GM21737 (cell line): ENCODE measurements at regions not wholly inside any gene's neighbourhood (a gene's known extent, or its start where the extent isn't known, plus 50 kb on each side); places are given as distances from the start of the nearest gene placed in this dataset.
"Not testable (repeated sequence)": the region's sequence is repeated elsewhere in the genome, so short reads cannot be mapped to it uniquely, and the experiment has no call there.

Source experiments
- ATAC-seq: cut with Tn5 transposase; IDR thresholded peaks from one replicate; pipeline ENCODE4 v1.9.1; 2021; ENCODE audit warnings: mild to moderate bottlenecking, moderate library complexity; ENCODE audit not compliant: unreplicated experiment

GRCh38 chr4:118585015-118585414 lies 100.2 kb upstream of the METTL14 start:
- no peak for ATAC-seq

GRCh38 chr4:118586357-118586790 lies 98.8 kb upstream of the METTL14 start:
- no peak for ATAC-seq

GRCh38 chr4:118587116-118587831 lies 97.9 kb upstream of the METTL14 start:
- no peak for ATAC-seq

- no peak for ATAC-seq
Measured at GRCh38 chr4:118587946-118588345, 97.2 kb upstream of the METTL14 start.

GRCh38 chr4:118589471-118590055 lies 95.6 kb upstream of the METTL14 start:
- no peak for ATAC-seq

GRCh38 chr4:118591339-118592046 lies 93.7 kb upstream of the METTL14 start:
- ATAC-seq, result peak; percentile 98

GRCh38 chr4:118592289-118592688 lies 92.9 kb upstream of the METTL14 start:
- ATAC-seq, result not testable (repeated sequence)

- ATAC-seq, result not testable (repeated sequence)
Measured at GRCh38 chr4:118595883-118596282, 89.3 kb upstream of the METTL14 start.

GRCh38 chr4:118625097-118625496 lies 60.1 kb upstream of the METTL14 start:
- ATAC-seq, result not testable (repeated sequence)

GRCh38 chr4:118629697-118630096 lies 55.5 kb upstream of the METTL14 start:
- ATAC-seq, result not testable (repeated sequence)

- not testable (repeated sequence) for ATAC-seq
Measured at GRCh38 chr4:118630897-118631296, 54.3 kb upstream of the METTL14 start.

GRCh38 chr4:118631321-118632050 lies 53.7 kb upstream of the METTL14 start:
- not testable (repeated sequence) for ATAC-seq

GRCh38 chr4:118633476-118633875 lies 51.7 kb upstream of the METTL14 start:
- ATAC-seq, result not testable (repeated sequence)

- ATAC-seq, result not testable (repeated sequence)
Measured at GRCh38 chr4:118634126-118634875, 50.9 kb upstream of the METTL14 start.
